ENCODE measurements at regions not wholly inside any gene's neighbourhood (a gene's known extent, or its start where the extent isn't known, plus 50 kb on each side); places are given as distances from the start of the nearest gene placed in this dataset.
A peak's percentile ranks its signal among the peaks of the same experiment; 100 is the strongest.

GRCh38 chr2:41087946-41088345 is 636.1 kb upstream of the SLC8A1 start:
- no peak for DNase-seq

GRCh38 chr2:41101281-41101680 is 649.4 kb upstream of the SLC8A1 start:
- no peak for DNase-seq

- DNase-seq, result no peak
These were observed 657.9 kb upstream of the SLC8A1 start for GRCh38 chr2:41109744-41110143.

GRCh38 chr2:41111836-41112627 is 660.1 kb upstream of the SLC8A1 start:
- DNase-seq, result no peak

- no peak for DNase-seq
These were observed 664.4 kb upstream of the SLC8A1 start for GRCh38 chr2:41116106-41116797.

GRCh38 chr2:41119489-41119888 is 667.6 kb upstream of the SLC8A1 start:
- no peak for DNase-seq

- no peak for DNase-seq
These were observed 671.5 kb upstream of the SLC8A1 start for GRCh38 chr2:41123341-41123740.

GRCh38 chr2:41127351-41127750 is 675.5 kb upstream of the SLC8A1 start:
- DNase-seq, result no peak

GRCh38 chr2:41129988-41130387 is 678.1 kb upstream of the SLC8A1 start:
- no peak for DNase-seq

- no peak for DNase-seq
These were observed 685.1 kb upstream of the SLC8A1 start for GRCh38 chr2:41137031-41137430.

- DNase-seq, result no peak
These were observed 689.4 kb upstream of the SLC8A1 start for GRCh38 chr2:41141146-41141791.

- no peak for DNase-seq
These were observed 690.6 kb upstream of the SLC8A1 start for GRCh38 chr2:41142478-41142877.

- no peak for DNase-seq
These were observed 693.2 kb upstream of the SLC8A1 start for GRCh38 chr2:41145066-41145465.

- no peak for DNase-seq
These were observed 697.2 kb upstream of the SLC8A1 start for GRCh38 chr2:41149054-41149453.

GRCh38 chr2:41151746-41152145 is 699.9 kb upstream of the SLC8A1 start:
- no peak for DNase-seq

- DNase-seq, result no peak
These were observed 700.4 kb upstream of the SLC8A1 start for GRCh38 chr2:41152318-41152717.

GRCh38 chr2:41160439-41160838 is 708.5 kb upstream of the SLC8A1 start:
- DNase-seq, result no peak

GRCh38 chr2:41167014-41167413 is 715.1 kb upstream of the SLC8A1 start:
- no peak for DNase-seq

GRCh38 chr2:41169744-41170143 is 717.9 kb upstream of the SLC8A1 start:
- DNase-seq, result no peak

GRCh38 chr2:41170589-41170988 is 718.7 kb upstream of the SLC8A1 start:
- no peak for DNase-seq

GRCh38 chr2:41180387-41180786 is 728.5 kb upstream of the SLC8A1 start:
- DNase-seq, result peak; percentile 67

GRCh38 chr2:41182961-41183360 is 731.1 kb upstream of the SLC8A1 start:
- no peak for DNase-seq

- DNase-seq, result no peak
These were observed 735.7 kb upstream of the SLC8A1 start for GRCh38 chr2:41187376-41188122.
